ENCODE measurements at regions not wholly inside any gene's neighbourhood (a gene's known extent, or its start where the extent isn't known, plus 50 kb on each side); places are given as distances from the start of the nearest gene placed in this dataset.

- TF ChIP-seq ZNF740 (CRISPR knock-in tag; IDR thresholded peaks at IDR 0.05) = no peak
- TF ChIP-seq ZNF740 (tag; IDR thresholded peaks at IDR 0.05) = no peak
- TF ChIP-seq CHAMP1 (IDR thresholded peaks at IDR 0.05) = no peak
- no peak for TF ChIP-seq ZNF449 (CRISPR knock-in tag; IDR thresholded peaks at IDR 0.05)
- TF ChIP-seq ZNF830 (CRISPR knock-in tag; IDR thresholded peaks at IDR 0.05) = no peak
- TF ChIP-seq ZNF212 (CRISPR knock-in tag; IDR thresholded peaks at IDR 0.05) = no peak
- TF ChIP-seq SMAD2 (IDR thresholded peaks at IDR 0.05; ENCODE audit: low read depth, low read length) = no peak
- TF ChIP-seq ESRRA (IDR thresholded peaks at IDR 0.05; ENCODE audit: borderline replicate concordance, low read depth) = 0 out of 2 replicates have a peak, but pooled peaks have one; percentile 45
- no peak for TF ChIP-seq ZNF124 (CRISPR knock-in tag; IDR thresholded peaks at IDR 0.05)
- no peak for TF ChIP-seq CBFA2T3 (IDR thresholded peaks at IDR 0.05)
- TF ChIP-seq TEAD2 (tag; IDR thresholded peaks at IDR 0.05) = no peak
- no peak for TF ChIP-seq ZNF133 (CRISPR knock-in tag; IDR thresholded peaks at IDR 0.05)
- TF ChIP-seq MCM5 (IDR thresholded peaks at IDR 0.05; ENCODE audit: low read depth) = no peak
- no peak for TF ChIP-seq TCF15 (CRISPR knock-in tag; IDR thresholded peaks at IDR 0.05)
- no peak for TF ChIP-seq HMGN3 (IDR thresholded peaks at IDR 0.05; ENCODE audit: borderline replicate concordance, extremely low read depth, insufficient read length, low read depth, low read length)
- no peak for TF ChIP-seq ZNF785 (CRISPR knock-in tag; IDR thresholded peaks at IDR 0.05)
- no peak for TF ChIP-seq ZNF12 (CRISPR knock-in tag; IDR thresholded peaks at IDR 0.05)
- no peak for TF ChIP-seq GATA2 (CRISPR knock-in tag; IDR thresholded peaks at IDR 0.05)
- TF ChIP-seq FOXM1 (IDR thresholded peaks at IDR 0.05; ENCODE audit: low read depth) = no peak
- no peak for TF ChIP-seq FOXM1 (CRISPR knock-in tag; IDR thresholded peaks at IDR 0.05; ENCODE audit: low read depth)
- TF ChIP-seq DACH1 (IDR thresholded peaks at IDR 0.05; ENCODE audit: partially characterized antibody) = no peak
- TF ChIP-seq HDAC1 (IDR thresholded peaks at IDR 0.05) = no peak
- TF ChIP-seq PML (IDR thresholded peaks at IDR 0.05; ENCODE audit: low read length) = no peak
- TF ChIP-seq SFPQ (IDR thresholded peaks at IDR 0.05; ENCODE audit: low read depth, low read length) = no peak
Observed at GRCh38 chr15:77543159-77543882, 89.4 kb downstream of the LINGO1 start (continued).

Data from K562 (cell line).